GM18517 (cell line): ENCODE measurements at regions not wholly inside any gene's neighbourhood (a gene's known extent, or its start where the extent isn't known, plus 50 kb on each side); places are given as distances from the start of the nearest gene placed in this dataset.
"Not testable (repeated sequence)": the region's sequence is repeated elsewhere in the genome, so short reads cannot be mapped to it uniquely, and the experiment has no call there.

ENCODE experiments used
- ATAC-seq: cut with Tn5 transposase; IDR thresholded peaks from one replicate; pipeline ENCODE4 v1.9.1; 2021; ENCODE audit warnings: mild to moderate bottlenecking, moderate library complexity; ENCODE audit not compliant: unreplicated experiment

GRCh38 chr13:65454403-65454802 lies 1775.7 kb downstream of the PCDH9 start:
- ATAC-seq, result no peak

GRCh38 chr13:65453982-65454381 lies 1776.2 kb downstream of the PCDH9 start:
- no peak for ATAC-seq

- ATAC-seq, result no peak
Measured at GRCh38 chr13:65445340-65445739, 1784.8 kb downstream of the PCDH9 start.

GRCh38 chr13:65435590-65435989 lies 1794.5 kb downstream of the PCDH9 start:
- ATAC-seq, result no peak

GRCh38 chr13:65417953-65418352 lies 1812.2 kb downstream of the PCDH9 start:
- no peak for ATAC-seq

GRCh38 chr13:65416784-65417183 lies 1813.4 kb downstream of the PCDH9 start:
- ATAC-seq, result no peak

GRCh38 chr13:65414187-65414586 lies 1815.9 kb downstream of the PCDH9 start:
- no peak for ATAC-seq

- no peak for ATAC-seq
Measured at GRCh38 chr13:65411521-65411920, 1818.6 kb downstream of the PCDH9 start.

GRCh38 chr13:65410791-65411190 lies 1819.3 kb downstream of the PCDH9 start:
- no peak for ATAC-seq

GRCh38 chr13:65401315-65401714 lies 1828.8 kb downstream of the PCDH9 start:
- ATAC-seq, result no peak

GRCh38 chr13:65400702-65401101 lies 1829.4 kb downstream of the PCDH9 start:
- ATAC-seq, result no peak

- ATAC-seq, result no peak
Measured at GRCh38 chr13:65387743-65388347, 1842.3 kb downstream of the PCDH9 start.

GRCh38 chr13:65378943-65379519 lies 1851.1 kb downstream of the PCDH9 start:
- no peak for ATAC-seq

GRCh38 chr13:65378484-65378883 lies 1851.7 kb downstream of the PCDH9 start:
- ATAC-seq, result no peak

- ATAC-seq, result no peak
Measured at GRCh38 chr13:65368832-65369231, 1861.3 kb downstream of the PCDH9 start.

- no peak for ATAC-seq
Measured at GRCh38 chr13:65353951-65354350, 1876.2 kb downstream of the PCDH9 start.

- not testable (repeated sequence) for ATAC-seq
Measured at GRCh38 chr13:65353150-65353549, 1877.0 kb downstream of the PCDH9 start.

- no peak for ATAC-seq
Measured at GRCh38 chr13:65347420-65348030, 1882.6 kb downstream of the PCDH9 start.

GRCh38 chr13:65343898-65344663 lies 1886.1 kb downstream of the PCDH9 start:
- no peak for ATAC-seq

GRCh38 chr13:65342541-65343337 lies 1887.4 kb downstream of the PCDH9 start:
- no peak for ATAC-seq

GRCh38 chr13:65339241-65339640 lies 1890.9 kb downstream of the PCDH9 start:
- ATAC-seq, result no peak
